ENCODE measurements at regions not wholly inside any gene's neighbourhood (a gene's known extent, or its start where the extent isn't known, plus 50 kb on each side); places are given as distances from the start of the nearest gene placed in this dataset.

GRCh38 chr22:48177631-48178030 lies 1415.2 kb downstream of the TBC1D22A start:
- H3K36me3 ChIP-seq (ENCODE audit: insufficient read depth, low read length), result no peaks in the 10 kb centered on the region
- H3K4me3 ChIP-seq (ENCODE audit: low read length), result no peak overlapping the region
- H3K4me1 ChIP-seq (ENCODE audit: insufficient read depth, low read length), result no peaks in the 10 kb centered on the region
- H2AFZ ChIP-seq (ENCODE audit: low read depth, low read length), result no peak overlapping the region
- H3K9me3 ChIP-seq (ENCODE audit: low read length), result no peaks in the 10 kb centered on the region
- H3K27me3 ChIP-seq (ENCODE audit: insufficient read depth, low read length), result no peaks in the 10 kb centered on the region

DNA sequence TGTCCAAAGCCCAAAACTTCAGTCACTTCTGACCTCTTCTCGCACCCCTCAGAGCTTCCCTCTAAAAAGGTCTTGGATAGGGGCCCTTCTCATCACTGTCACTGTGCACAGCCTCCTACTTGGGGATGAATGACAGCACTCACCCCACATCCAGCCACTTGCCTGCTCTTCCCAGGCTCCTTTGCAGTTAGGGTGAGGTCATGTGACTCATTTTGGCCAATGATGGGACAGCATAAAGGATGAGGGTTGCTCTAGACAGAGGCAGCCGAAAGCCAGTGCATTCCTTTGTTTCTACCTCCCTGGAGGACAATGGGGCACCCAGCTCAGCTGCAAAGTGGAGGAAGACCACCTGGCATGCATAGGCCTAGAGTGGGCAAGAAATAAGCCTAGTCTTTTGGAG lies 1413.3 kb downstream of the TBC1D22A start:
- H3K4me3 ChIP-seq (ENCODE audit: low read length), result no peak overlapping the region
- no peaks in the 10 kb centered on the region for H3K9me3 ChIP-seq (ENCODE audit: low read length)
- H3K36me3 ChIP-seq (ENCODE audit: insufficient read depth, low read length), result no peaks in the 10 kb centered on the region
- no peaks in the 10 kb centered on the region for H3K4me1 ChIP-seq (ENCODE audit: insufficient read depth, low read length)
- no peaks in the 10 kb centered on the region for H3K27me3 ChIP-seq (ENCODE audit: insufficient read depth, low read length)
- H2AFZ ChIP-seq (ENCODE audit: low read depth, low read length), result no peak overlapping the region

DNA sequence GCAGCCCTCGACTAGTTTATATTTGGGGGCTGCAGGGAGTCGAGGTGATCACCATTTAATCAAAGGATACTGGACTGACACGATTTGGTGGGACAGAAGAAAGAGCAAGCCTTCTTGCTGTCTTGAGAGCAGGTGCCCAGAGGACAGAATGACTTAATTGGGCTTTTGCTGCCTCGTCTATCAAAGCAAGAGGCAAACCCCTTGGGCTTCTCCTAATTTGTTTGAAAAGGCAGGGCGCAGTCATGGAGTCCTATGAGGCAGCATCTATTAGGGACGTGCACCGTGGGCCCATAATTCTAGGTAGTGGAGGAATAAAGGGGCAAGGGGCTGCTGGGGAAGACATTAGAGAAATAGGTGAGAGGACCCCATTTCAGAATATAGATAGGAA lies 1411.3 kb downstream of the TBC1D22A start:
- H3K4me3 ChIP-seq (ENCODE audit: low read length), result no peak overlapping the region

GRCh38 chr22:48173061-48173772 lies 1410.8 kb downstream of the TBC1D22A start:
- Histone ChIP-seq H3K4me1 (ENCODE audit: insufficient read depth, low read length) (no peaks in the 10 kb centered on the region), H3K9me3 (ENCODE audit: low read length) (no peaks in the 10 kb centered on the region), H3K4me3 (ENCODE audit: low read length) (no peak overlapping the region), H2AFZ (ENCODE audit: low read depth, low read length) (no peak overlapping the region), H3K36me3 (ENCODE audit: insufficient read depth, low read length) (no peaks in the 10 kb centered on the region), H3K27me3 (ENCODE audit: insufficient read depth, low read length) (no peaks in the 10 kb centered on the region)

More for the DNA sequence above, 1411.3 kb downstream of the TBC1D22A start:
- Histone ChIP-seq H3K27me3 (ENCODE audit: insufficient read depth, low read length) (no peaks in the 10 kb centered on the region), H3K9me3 (ENCODE audit: low read length) (no peaks in the 10 kb centered on the region), H3K4me1 (ENCODE audit: insufficient read depth, low read length) (no peaks in the 10 kb centered on the region), H3K36me3 (ENCODE audit: insufficient read depth, low read length) (no peaks in the 10 kb centered on the region), H2AFZ (ENCODE audit: low read depth, low read length) (no peak overlapping the region)

- Histone ChIP-seq H3K36me3 (ENCODE audit: insufficient read depth, low read length) (no peaks in the 10 kb centered on the region), H2AFZ (ENCODE audit: low read depth, low read length) (no peak overlapping the region), H3K27me3 (ENCODE audit: insufficient read depth, low read length) (no peaks in the 10 kb centered on the region), H3K9me3 (ENCODE audit: low read length) (no peaks in the 10 kb centered on the region), H3K4me1 (ENCODE audit: insufficient read depth, low read length) (no peaks in the 10 kb centered on the region), H3K4me3 (ENCODE audit: low read length) (no peak overlapping the region)
Observed at GRCh38 chr22:48171271-48171691, 1408.8 kb downstream of the TBC1D22A start.

DNA sequence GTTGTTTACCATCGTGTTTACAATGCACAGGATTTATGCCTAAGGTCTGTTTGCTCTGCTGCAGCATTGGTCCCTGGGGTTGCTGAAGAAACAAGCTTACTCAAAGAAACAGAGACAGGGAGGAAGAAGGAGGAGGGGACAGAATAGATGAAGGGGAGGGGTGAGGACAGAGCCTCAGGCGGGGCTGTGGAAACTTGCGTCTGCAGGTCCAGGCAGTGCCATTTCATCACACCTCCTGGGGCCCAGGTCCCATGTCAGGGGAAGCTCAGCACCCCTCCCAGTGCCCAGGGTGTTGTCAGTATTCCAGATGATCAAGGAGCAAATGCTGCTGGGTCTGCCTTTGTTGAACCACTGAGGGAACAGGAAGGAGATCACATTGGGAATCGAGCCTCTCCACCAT lies 1406.8 kb downstream of the TBC1D22A start:
- Histone ChIP-seq H3K9me3 (ENCODE audit: low read length) (no peaks in the 10 kb centered on the region), H3K4me3 (ENCODE audit: low read length) (no peak overlapping the region), H2AFZ (ENCODE audit: low read depth, low read length) (no peak overlapping the region), H3K36me3 (ENCODE audit: insufficient read depth, low read length) (no peaks in the 10 kb centered on the region), H3K27me3 (ENCODE audit: insufficient read depth, low read length) (no peaks in the 10 kb centered on the region), H3K4me1 (ENCODE audit: insufficient read depth, low read length) (no peaks in the 10 kb centered on the region)

DNA sequence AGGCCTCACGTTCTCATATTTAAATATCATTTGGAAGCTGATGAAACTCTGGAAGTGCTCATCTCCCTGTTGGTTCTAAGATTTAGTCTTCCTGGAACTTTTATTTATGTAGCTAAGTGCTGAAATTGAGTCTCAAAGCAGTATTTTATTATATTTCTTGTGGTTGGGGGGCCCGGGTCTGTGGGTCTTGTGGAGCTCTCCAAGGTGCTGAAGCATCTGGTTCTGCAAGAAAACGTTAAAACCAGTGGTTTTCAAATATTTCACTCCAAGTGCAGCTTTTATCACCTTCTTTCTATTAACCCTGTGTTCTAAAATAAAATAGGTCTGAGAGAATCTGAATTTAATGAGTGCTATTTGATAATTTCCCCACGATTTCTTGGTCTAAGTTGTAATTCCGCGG lies 1404.8 kb downstream of the TBC1D22A start:
- Histone ChIP-seq H3K27me3 (ENCODE audit: insufficient read depth, low read length) (no peaks in the 10 kb centered on the region), H3K9me3 (ENCODE audit: low read length) (no peaks in the 10 kb centered on the region), H3K4me1 (ENCODE audit: insufficient read depth, low read length) (no peaks in the 10 kb centered on the region), H3K4me3 (ENCODE audit: low read length) (no peak overlapping the region), H2AFZ (ENCODE audit: low read depth, low read length) (no peak overlapping the region), H3K36me3 (ENCODE audit: insufficient read depth, low read length) (no peaks in the 10 kb centered on the region)

- no peaks in the 10 kb centered on the region for H3K27me3 ChIP-seq (ENCODE audit: insufficient read depth, low read length)
- H3K9me3 ChIP-seq (ENCODE audit: low read length), result no peaks in the 10 kb centered on the region
- H3K4me1 ChIP-seq (ENCODE audit: insufficient read depth, low read length), result no peaks in the 10 kb centered on the region
- H2AFZ ChIP-seq (ENCODE audit: low read depth, low read length), result no peak overlapping the region
- no peaks in the 10 kb centered on the region for H3K36me3 ChIP-seq (ENCODE audit: insufficient read depth, low read length)
- no peak overlapping the region for H3K4me3 ChIP-seq (ENCODE audit: low read length)
Observed at GRCh38 chr22:48161298-48161697, 1398.8 kb downstream of the TBC1D22A start.

- H3K4me1 ChIP-seq (ENCODE audit: insufficient read depth, low read length), result no peaks in the 10 kb centered on the region
Observed at GRCh38 chr22:48157676-48158075, 1395.2 kb downstream of the TBC1D22A start.

DNA sequence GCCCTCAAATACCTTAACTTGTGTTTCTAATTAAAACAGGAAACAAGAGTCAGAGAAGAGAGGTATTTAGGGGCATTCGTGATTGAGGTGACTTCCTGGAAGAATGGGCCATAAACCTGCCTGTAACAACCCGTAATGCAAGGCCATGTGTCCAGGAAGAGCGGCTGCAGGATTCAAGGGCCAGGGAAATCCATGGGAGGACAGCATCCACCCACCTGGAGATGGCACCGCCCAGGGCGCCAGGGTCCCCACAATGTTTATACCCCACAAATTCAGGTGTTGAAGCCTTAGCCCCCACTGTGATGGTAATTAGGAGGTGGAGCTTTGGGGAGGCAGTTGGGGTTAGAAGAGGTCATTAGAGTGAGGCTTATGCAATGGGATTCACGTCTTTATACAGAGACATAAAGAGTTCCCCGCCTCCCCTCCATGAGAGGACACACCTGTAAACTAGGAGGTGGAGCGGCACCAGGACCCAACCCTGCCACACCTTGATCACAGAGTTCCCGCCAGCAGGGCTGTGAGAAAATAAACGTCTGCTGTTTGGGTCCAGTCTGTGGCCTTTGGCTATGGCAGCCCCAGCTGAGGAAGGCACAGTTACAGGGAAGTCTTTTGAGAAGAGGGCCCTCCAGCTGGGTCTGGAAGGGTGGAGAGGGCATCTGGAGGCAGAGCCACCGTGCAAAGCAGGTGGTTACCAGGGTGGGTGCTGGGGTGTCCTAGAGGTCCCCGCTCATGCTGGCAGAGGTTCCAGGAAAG lies 1394.3 kb downstream of the TBC1D22A start:
- Histone ChIP-seq H3K27me3 (ENCODE audit: insufficient read depth, low read length) (no peaks in the 10 kb centered on the region), H3K9me3 (ENCODE audit: low read length) (no peaks in the 10 kb centered on the region), H2AFZ (ENCODE audit: low read depth, low read length) (no peak overlapping the region), H3K36me3 (ENCODE audit: insufficient read depth, low read length) (no peaks in the 10 kb centered on the region), H3K4me1 (ENCODE audit: insufficient read depth, low read length) (no peaks in the 10 kb centered on the region), H3K4me3 (ENCODE audit: low read length) (no peak overlapping the region)

More at GRCh38 chr22:48157676-48158075, 1395.2 kb downstream of the TBC1D22A start:
- Histone ChIP-seq H2AFZ (ENCODE audit: low read depth, low read length) (no peak overlapping the region), H3K36me3 (ENCODE audit: insufficient read depth, low read length) (no peaks in the 10 kb centered on the region), H3K4me3 (ENCODE audit: low read length) (no peak overlapping the region), H3K9me3 (ENCODE audit: low read length) (no peaks in the 10 kb centered on the region), H3K27me3 (ENCODE audit: insufficient read depth, low read length) (no peaks in the 10 kb centered on the region)

GRCh38 chr22:48155446-48155845 lies 1393.0 kb downstream of the TBC1D22A start:
- H3K36me3 ChIP-seq (ENCODE audit: insufficient read depth, low read length), result no peaks in the 10 kb centered on the region

GRCh38 chr22:48154943-48155240 lies 1392.4 kb downstream of the TBC1D22A start:
- Histone ChIP-seq H3K27me3 (ENCODE audit: insufficient read depth, low read length) (no peaks in the 10 kb centered on the region), H3K36me3 (ENCODE audit: insufficient read depth, low read length) (no peaks in the 10 kb centered on the region), H3K9me3 (ENCODE audit: low read length) (no peaks in the 10 kb centered on the region), H3K4me1 (ENCODE audit: insufficient read depth, low read length) (no peaks in the 10 kb centered on the region), H3K4me3 (ENCODE audit: low read length) (no peak overlapping the region), H2AFZ (ENCODE audit: low read depth, low read length) (no peak overlapping the region)

More at GRCh38 chr22:48155446-48155845, 1393.0 kb downstream of the TBC1D22A start:
- H2AFZ ChIP-seq (ENCODE audit: low read depth, low read length), result no peak overlapping the region
- no peaks in the 10 kb centered on the region for H3K4me1 ChIP-seq (ENCODE audit: insufficient read depth, low read length)
- no peaks in the 10 kb centered on the region for H3K9me3 ChIP-seq (ENCODE audit: low read length)
- H3K27me3 ChIP-seq (ENCODE audit: insufficient read depth, low read length), result no peaks in the 10 kb centered on the region
- H3K4me3 ChIP-seq (ENCODE audit: low read length), result no peak overlapping the region

DNA sequence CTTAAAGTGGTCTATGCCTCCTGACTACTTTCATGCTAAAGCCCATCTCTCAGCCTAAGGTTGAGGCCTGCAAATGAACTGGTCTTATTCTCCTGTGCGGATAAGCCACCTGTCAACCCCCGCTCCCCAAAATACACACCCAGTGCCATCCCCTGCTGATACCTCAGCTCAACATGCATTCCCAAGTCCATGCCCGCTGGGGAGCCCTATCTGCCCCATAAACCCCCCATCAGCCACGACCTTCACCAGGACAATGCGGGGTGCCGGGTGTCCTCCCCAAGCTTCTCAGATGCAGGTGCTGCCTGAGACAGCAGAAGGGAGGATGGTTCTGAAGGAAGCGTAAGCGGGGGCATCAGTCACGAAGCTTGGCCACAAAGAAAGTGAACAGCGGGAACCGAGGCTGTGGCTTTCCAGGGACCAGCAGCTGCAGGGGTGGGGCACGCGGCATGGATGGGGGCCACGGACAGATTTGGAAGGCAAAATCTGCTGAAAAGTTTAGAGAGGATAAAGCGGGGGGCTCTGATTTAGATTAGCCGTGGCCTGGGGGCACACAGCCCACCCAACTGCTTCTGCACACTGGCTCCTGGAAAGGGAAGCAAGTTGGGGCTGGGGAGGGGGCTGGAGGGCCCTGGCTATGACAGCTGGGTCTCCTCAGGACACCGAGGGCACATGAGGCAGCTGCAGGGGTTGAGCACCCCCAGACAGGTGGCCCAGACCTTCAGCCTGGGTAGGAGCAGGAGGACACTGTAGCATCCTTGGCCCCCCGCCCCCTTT lies 1391.9 kb downstream of the TBC1D22A start:
- Histone ChIP-seq H3K4me1 (ENCODE audit: insufficient read depth, low read length) (no peaks in the 10 kb centered on the region), H3K9me3 (ENCODE audit: low read length) (no peaks in the 10 kb centered on the region), H2AFZ (ENCODE audit: low read depth, low read length) (no peak overlapping the region), H3K36me3 (ENCODE audit: insufficient read depth, low read length) (no peaks in the 10 kb centered on the region), H3K27me3 (ENCODE audit: insufficient read depth, low read length) (no peaks in the 10 kb centered on the region), H3K4me3 (ENCODE audit: low read length) (no peak overlapping the region)

Measured in neuron (in vitro differentiated cells).